ENCODE measurements at regions not wholly inside any gene's neighbourhood (a gene's known extent, or its start where the extent isn't known, plus 50 kb on each side); places are given as distances from the start of the nearest gene placed in this dataset.

DNA sequence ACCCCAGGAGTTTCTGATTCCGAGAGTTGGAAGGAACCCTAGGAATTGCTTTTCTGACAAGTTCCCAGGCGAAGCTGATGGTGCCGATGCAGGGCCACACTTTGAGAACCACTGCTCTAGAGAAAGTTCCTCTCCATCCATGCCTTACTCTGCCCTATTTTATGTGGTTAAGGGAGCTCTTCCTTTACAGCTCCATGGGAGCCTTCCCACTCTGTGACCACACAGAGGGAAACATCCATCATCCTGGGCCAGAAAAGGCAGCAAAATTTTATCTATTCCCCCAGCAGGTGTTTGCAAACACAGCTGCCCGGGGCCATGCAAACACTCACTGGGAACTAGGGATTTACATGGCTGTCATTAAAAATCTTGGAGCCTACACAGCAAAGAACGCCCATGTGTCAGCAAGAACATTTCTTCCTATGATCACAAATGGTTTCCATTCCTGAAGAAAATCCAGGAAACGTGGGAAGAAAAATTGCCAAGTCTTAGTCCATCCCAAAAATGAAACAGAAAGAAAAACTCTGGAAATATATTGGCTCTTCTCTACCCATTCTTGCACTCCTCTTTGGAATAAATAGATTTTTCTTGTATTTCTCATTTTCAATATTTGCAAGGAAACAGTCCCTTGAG, 252.7 kb downstream of the PMP22 start:
- no peak overlapping the region for H3K4me3 ChIP-seq
- H3K36me3 ChIP-seq = no peaks in the 10 kb centered on the region
- H3K4me1 ChIP-seq = no peaks in the 10 kb centered on the region
- no peaks in the 10 kb centered on the region for H3K27me3 ChIP-seq
- no peak for DNase-seq (ENCODE audit: low spot score)
- TF ChIP-seq CTCF (IDR thresholded peaks at IDR 0.05) = no peak
- no peaks in the 10 kb centered on the region for H3K9me3 ChIP-seq
- H3K27ac ChIP-seq = no peak overlapping the region

GRCh38 chr17:15009087-15009486, 256.0 kb downstream of the PMP22 start:
- H3K27ac ChIP-seq = no peak overlapping the region
- no peaks in the 10 kb centered on the region for H3K27me3 ChIP-seq
- DNase-seq (ENCODE audit: low spot score) = no peak
- no peaks in the 10 kb centered on the region for H3K4me1 ChIP-seq
- H3K4me3 ChIP-seq = no peak overlapping the region
- H3K36me3 ChIP-seq = no peaks in the 10 kb centered on the region
- no peaks in the 10 kb centered on the region for H3K9me3 ChIP-seq
- no peak for TF ChIP-seq CTCF (IDR thresholded peaks at IDR 0.05)

DNA sequence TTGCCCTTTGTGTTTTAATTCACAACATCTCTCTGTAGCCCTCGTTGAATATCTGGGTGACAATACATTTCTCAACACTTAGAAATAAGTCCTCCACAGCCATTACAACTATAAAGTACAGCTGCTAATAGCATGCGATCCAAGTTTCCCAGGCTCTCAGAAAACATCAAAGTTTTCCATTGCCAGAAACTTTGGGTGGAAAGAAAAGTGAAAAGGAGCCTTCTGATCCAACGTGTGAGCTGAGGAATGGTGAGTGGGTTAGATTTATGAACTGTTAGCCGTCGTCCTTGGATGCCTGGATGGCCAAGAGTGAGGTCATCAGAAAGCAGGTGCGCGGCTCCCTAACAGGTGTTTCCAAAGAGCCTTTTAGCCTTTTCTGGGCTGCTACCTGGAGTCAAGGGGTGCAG, 258.0 kb downstream of the PMP22 start:
- no peak for DNase-seq (ENCODE audit: low spot score)
- TF ChIP-seq CTCF (IDR thresholded peaks at IDR 0.05) = no peak

GRCh38 chr17:15006421-15007128, 258.6 kb downstream of the PMP22 start:
- Histone ChIP-seq H3K27me3 (no peaks in the 10 kb centered on the region), H3K27ac (no peak overlapping the region), H3K4me1 (no peaks in the 10 kb centered on the region), H3K36me3 (no peaks in the 10 kb centered on the region), H3K4me3 (no peak overlapping the region), H3K9me3 (no peaks in the 10 kb centered on the region)
- no peak for TF ChIP-seq CTCF (IDR thresholded peaks at IDR 0.05)
- DNase-seq (ENCODE audit: low spot score) = no peak

More for the DNA sequence above, 258.0 kb downstream of the PMP22 start:
- no peaks in the 10 kb centered on the region for H3K27me3 ChIP-seq
- no peaks in the 10 kb centered on the region for H3K36me3 ChIP-seq
- H3K27ac ChIP-seq = no peak overlapping the region
- H3K4me1 ChIP-seq = no peaks in the 10 kb centered on the region
- no peak overlapping the region for H3K4me3 ChIP-seq
- H3K9me3 ChIP-seq = no peaks in the 10 kb centered on the region

DNA sequence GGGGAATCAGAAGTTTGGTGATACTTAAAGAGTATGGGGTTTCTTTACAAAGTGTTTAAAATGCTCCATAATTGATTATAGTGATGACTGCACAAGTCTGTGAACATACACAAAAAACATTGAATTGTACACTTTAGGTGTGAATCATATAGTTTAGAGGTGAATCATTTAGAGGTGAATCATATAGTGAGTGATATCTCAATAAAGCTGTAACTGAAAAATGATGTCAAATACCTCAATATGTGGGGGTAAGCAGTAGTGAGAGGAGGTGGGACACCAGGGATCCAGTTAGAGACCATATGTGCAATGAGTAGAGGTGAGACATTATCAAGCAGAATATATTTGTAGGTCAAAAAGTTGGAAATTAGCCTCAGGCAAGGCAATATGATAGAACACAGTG, 264.5 kb downstream of the PMP22 start:
- Histone ChIP-seq H3K4me1 (no peaks in the 10 kb centered on the region), H3K27ac (no peak overlapping the region), H3K4me3 (no peak overlapping the region), H3K36me3 (no peaks in the 10 kb centered on the region), H3K9me3 (no peaks in the 10 kb centered on the region), H3K27me3 (no peaks in the 10 kb centered on the region)
- no peak for TF ChIP-seq CTCF (IDR thresholded peaks at IDR 0.05)
- DNase-seq (ENCODE audit: low spot score) = no peak
